HG02870 (cell line): ENCODE measurements at regions not wholly inside any gene's neighbourhood (a gene's known extent, or its start where the extent isn't known, plus 50 kb on each side); places are given as distances from the start of the nearest gene placed in this dataset.

ENCODE experiments used
- ATAC-seq: cut with Tn5 transposase; IDR thresholded peaks from one replicate; pipeline ENCODE4 v1.9.1; 2021; ENCODE audit warnings: mild to moderate bottlenecking, moderate library complexity; ENCODE audit not compliant: unreplicated experiment

DNA sequence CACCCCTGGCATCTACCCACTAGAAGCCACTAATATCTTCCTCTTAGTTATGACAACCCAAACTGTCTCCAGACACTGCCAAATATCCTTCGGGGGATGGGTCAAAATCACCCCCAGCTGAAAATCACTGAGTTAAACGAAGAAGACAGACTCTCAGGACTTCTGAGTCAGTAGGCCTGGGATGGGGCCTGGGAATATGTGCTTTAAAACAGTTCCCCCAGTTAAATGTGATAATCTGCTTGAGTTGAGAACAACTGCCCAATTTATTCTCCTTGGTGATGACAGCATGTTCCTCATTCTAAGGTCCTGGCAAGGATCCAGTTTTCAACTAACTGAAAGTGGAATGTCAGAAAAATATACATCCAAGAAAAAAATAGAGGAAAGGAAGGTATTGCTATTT is 52.4 kb downstream of the CBLL2 start:
- no peak for ATAC-seq

GRCh38 chrX:22329783-22330182 is 57.1 kb downstream of the CBLL2 start:
- no peak for ATAC-seq

DNA sequence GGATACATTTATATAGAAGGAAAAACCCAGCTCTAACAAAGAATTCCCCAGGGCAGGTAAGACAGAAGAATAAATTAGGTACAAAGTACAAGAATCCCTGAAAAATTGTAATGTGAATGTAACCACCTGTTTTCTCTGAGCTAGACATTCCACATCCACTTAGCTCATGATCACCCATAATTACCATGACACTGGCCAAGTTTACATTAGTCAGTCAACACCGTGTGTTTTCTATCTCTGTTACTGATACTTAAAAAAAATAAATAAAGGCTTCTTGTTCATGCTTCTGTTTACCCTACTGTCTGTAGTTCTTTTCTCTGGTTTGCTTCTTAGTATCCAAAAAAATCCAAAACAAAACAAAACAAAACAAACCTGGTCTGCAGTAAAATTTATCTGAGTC is 66.0 kb downstream of the CBLL2 start:
- ATAC-seq = no peak

GRCh38 chrX:22339459-22339858 is 66.7 kb downstream of the CBLL2 start:
- no peak for ATAC-seq

DNA sequence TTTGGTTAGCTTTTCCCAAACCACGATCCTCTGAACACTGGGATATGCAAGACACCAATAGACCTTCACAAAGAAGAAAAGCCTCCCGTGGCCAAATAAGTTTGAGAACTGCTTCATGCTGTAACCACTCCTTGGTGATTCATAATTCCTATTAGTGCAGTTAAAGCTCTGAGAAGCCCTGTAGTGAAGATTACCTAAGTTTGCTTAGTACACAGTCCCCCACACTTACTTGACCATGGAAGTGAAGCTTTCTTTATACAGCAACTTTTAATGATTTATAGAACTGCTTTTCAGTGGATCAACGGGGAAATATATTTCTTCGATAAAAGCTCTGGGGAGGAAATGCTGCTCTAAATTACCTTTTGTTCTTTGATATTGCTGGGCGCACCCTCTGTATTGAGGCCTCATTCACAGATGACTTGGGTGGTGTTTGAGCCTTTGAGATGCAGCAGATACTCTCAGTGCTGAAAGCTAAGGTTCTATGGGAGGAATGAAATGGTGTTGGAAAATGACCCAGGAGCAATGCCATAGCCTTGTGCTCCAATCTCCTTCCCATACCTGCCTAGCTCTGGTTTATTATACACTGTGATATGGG is 67.4 kb downstream of the CBLL2 start:
- ATAC-seq = no peak

DNA sequence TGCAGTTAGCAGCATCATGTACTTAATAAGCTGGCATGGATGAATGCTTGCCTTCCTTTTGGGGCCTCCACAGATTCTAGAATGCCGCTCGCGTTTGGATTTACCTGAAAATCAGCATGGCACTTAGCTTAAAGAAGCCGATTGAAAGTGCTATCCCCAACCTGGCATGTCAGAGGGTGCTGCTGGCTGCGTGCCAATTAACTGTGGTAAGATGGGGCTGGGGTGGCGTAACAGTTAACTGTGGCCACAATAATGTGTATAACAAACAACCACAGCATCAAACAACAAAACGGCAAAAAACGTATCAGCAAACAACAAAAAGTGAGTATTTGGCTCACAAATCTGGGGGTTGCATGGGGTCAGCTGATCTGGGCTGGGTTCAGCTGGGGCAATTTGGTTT is 70.5 kb downstream of the CBLL2 start:
- no peak for ATAC-seq

DNA sequence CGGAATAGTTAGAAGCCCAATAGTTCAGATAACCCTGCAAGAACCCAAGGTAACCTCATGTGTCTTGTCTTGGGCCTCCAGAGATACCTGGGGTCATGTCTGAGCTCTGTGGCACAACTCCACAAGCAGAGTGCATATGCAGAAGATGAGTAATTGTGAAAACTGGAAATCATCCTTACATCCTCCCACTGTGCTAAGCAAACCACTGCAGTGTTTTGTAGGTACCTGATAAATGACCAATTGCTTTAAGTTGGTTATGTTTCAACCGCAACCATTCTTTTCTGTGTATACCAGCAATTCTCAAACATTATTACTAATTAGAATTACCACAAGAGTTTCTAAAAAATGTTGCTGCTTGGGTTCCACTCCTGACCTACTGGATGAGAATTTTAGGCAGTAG is 73.2 kb downstream of the CBLL2 start:
- peak; percentile 65 for ATAC-seq

DNA sequence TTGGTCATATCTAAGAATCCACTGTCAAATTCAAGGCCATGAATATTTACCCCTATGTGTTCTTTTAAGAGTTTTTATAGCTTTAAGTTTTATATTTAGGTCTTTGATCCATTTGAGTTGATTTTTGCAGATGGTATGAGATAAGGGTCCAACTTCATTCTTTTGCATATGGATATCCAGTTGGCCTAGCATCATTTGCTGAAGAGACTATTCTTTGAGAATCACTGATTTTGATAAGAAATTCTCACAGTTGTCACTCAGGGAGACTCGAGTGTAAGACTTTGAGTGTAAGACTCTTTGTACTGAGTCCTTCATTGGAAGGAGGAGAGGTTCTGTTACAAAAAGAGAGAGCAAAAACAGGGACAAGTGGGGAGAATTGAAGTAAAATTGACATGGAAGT is 74.8 kb downstream of the CBLL2 start:
- ATAC-seq = no peak

DNA sequence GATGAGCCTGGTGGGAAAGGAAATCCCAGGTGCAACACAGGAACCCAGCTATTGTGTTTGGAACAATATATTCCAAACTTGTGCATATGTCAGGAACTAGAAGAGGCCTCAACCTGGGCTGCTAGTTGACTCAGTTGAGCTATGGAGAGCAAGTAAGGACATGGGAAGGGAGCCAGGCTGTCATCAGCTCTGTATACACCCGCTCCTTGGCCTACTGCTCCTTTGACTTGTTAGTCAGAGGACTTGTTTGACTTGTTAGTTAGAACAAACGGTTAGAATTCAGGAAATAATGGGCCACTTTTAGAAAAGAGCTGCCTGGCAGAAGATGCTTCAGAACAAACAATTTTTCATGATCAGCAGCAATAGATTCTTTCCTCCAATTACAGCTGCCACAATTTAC is 76.4 kb downstream of the CBLL2 start:
- no peak for ATAC-seq

GRCh38 chrX:22351076-22351475 is 78.4 kb downstream of the CBLL2 start:
- no peak for ATAC-seq

GRCh38 chrX:22351966-22352365 is 79.3 kb downstream of the CBLL2 start:
- no peak for ATAC-seq

DNA sequence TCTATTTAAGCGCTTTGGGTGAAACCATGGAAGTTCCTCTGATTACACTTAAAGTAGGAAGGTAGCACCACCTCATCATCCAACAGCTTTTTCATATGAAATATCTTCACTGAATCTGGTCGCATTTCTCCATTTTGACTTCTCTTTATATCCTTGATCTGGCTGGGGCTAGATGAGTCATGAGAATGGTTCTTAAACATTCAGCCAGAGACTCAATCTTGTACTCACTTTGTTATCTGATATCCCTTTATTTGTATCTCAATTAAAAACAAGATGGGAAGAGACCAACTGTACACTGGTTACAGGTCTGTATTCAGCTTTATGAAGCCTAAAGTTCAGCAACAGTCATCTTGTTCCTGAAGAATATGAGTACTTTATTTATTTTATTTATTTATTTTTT is 84.9 kb downstream of the CBLL2 start:
- no peak for ATAC-seq

DNA sequence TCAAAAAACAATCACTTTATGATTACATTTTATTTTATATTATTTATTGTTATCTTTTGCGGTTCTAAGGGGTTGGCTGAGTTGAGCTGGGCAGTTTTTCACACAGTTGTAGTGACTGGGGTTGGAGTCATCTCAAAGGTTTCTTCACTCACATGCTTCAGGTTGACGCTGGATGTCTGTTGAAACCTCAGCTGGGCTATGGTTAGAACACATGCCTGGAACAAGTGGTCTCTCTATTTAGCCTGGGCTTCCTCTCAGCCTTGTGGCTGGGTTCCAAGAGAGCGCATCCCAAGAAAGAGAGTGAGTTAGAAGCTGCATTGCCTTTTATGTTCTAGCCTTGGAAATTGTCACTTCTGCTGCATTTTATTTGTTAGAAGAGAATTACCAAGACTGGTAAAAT is 87.4 kb downstream of the CBLL2 start:
- ATAC-seq = no peak

DNA sequence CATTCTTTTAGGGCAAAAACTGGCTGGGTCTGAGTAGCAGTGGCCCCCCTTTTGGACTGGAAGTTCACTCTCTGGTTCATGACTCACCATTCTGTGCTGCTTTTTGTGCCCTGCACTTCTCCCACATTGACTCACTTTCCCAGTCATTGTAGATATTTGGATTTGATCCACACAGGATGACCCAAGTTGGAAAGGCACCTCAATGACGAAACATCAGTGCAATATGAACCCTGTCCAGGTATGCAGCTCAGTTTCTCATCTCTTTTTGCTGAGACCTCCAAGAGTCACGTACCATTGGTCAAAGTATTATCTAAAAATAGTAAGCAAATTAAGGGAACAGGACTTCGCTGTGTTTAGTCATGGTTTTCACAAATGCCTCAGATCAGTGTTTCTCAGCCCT is 92.7 kb downstream of the CBLL2 start:
- ATAC-seq = no peak

- ATAC-seq = no peak
Measured at GRCh38 chrX:22366166-22366702, 93.5 kb downstream of the CBLL2 start.

GRCh38 chrX:22366906-22367305 is 94.2 kb downstream of the CBLL2 start:
- ATAC-seq = no peak

- no peak for ATAC-seq
Measured at GRCh38 chrX:22373094-22373493, 100.4 kb downstream of the CBLL2 start.

GRCh38 chrX:22373766-22374165 is 101.1 kb downstream of the CBLL2 start:
- no peak for ATAC-seq

DNA sequence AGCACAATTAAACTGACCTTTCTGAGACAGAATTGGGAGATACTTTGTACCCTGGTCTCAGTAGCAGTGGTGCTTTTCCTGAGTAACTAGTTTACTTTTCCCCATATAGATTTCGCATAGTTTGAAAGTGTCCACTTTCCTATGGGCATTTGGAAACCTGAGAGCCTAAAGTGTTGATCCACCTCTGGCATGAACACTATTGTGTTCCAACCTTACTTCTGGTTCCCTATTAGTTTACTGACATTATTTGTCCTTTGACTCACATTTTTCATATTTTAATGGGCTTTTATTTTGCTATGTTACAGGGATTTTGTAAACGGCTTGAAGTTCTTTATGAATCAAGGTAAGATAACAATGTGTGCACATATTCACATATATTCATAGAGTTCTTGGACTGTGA is 103.7 kb downstream of the CBLL2 start:
- no peak for ATAC-seq

- no peak for ATAC-seq
Measured at GRCh38 chrX:22378296-22378695, 105.6 kb downstream of the CBLL2 start.

DNA sequence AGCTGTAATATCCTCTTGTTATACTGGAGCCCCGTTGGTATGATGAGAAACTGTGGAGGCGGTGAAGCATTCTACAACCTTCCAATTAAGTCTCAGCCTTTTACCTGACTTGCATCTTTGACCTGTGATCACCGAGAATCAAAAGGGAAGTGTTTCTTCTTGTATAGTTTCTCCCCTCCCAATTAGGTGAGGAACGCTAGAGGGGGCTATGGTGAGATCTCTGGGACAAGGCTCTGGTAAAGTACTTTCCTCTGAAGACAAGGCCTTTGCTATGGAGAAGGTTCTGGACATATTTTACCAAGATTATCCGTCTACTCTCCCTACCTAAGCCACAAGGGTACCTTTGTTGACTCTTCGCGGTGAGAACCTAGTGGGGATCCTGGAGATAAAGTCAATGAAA is 111.3 kb downstream of the CBLL2 start:
- no peak for ATAC-seq

- no peak for ATAC-seq
Measured at GRCh38 chrX:22389556-22390179, 117.0 kb downstream of the CBLL2 start.
